ENCODE measurements at regions not wholly inside any gene's neighbourhood (a gene's known extent, or its start where the extent isn't known, plus 50 kb on each side); places are given as distances from the start of the nearest gene placed in this dataset.
"Not testable (repeated sequence)": the region's sequence is repeated elsewhere in the genome, so short reads cannot be mapped to it uniquely, and the experiment has no call there.

DNA sequence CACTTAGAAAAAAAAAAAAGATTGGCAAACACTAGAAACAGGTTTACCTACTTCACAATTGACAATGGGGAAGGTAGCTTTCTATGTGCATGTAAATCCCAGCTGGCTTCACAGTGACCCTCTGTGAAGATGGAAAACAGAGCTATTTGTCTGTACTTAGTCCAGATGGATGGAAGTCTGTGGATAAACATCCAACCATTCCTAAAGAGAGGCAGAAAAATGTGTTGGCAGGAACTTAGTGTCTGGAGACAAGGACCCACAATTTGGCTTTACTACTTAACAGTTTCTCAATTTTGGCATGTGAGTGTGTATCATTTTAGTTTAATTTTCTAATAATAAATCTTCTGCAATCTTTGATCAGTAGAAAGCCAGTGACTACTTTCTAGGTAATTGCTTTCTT, 154.4 kb downstream of the RAD51AP2 start:
- no peak for DNase-seq (ENCODE audit: low read depth in 2 of 2)

DNA sequence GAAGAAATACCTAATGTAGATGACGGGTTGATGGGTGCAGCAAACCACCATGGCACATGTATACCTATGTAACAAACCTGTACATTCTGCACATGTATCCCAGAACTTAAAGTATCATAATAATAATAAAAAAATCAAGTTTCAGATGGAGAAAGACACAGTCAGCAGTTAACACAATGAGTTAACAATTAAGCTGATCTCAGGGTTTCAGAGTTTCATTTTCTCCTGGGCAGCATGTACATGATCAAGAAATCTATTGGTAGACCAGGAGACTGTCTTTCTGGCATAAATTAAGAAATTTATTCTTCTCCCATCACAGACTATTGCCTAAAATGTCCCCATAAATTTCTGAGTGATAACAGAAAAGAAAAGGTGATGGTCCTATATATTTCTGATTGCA, 155.3 kb downstream of the RAD51AP2 start:
- no peak for DNase-seq (ENCODE audit: low read depth in 2 of 2)

DNA sequence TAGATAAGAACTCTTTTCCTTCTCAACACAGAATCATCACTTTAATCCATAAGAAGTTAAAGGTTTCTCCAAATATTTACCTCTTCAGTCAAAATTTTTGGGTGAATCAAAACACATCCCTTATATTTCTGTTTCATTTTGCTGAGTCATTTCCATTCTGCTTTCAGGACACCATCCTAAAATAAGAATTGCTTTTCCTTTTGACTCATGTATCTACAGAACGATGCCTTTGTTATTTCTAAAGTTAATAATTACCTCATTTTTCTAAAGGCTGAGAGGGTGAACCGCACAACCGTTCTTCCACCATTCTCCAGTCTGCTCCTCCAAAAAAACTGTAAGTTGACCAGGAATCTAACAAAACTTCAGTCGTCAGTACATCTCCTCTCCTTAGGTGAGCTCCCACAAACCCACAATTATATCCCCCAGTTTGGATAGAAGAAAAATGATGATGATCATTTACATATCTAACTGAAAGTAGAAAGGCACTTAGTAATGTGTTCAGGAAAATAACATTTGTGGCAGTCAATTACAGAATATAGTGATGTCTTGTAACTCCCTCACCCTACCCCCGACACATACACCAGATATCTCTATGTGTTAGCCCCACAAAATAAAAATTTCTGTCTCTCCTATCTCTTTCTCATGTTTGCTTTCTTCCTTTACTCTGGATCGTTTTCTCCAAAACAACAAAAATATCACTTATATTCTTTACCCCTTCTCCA, 162.5 kb downstream of the RAD51AP2 start:
- no peak for DNase-seq (ENCODE audit: low read depth in 2 of 2)

DNA sequence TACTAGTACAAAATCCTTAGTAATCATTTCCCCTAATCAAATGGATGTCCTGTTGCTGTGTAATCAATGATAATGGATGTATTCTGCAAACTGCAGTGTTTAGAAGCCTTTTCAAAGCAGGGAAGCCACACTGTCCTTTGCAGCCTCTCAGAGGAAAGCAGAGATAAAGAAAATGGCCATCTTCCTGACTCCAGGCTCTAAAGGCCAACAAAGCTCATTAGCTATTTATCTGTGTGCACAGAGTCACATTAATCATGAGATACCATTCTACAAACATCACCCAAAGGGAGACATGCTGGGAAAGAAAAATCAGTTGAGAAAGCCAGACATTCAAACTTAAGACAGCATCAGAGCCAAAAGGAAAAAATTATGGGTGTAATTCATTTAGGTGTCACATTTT, 165.0 kb downstream of the RAD51AP2 start:
- no peak for DNase-seq (ENCODE audit: low read depth in 2 of 2)

DNA sequence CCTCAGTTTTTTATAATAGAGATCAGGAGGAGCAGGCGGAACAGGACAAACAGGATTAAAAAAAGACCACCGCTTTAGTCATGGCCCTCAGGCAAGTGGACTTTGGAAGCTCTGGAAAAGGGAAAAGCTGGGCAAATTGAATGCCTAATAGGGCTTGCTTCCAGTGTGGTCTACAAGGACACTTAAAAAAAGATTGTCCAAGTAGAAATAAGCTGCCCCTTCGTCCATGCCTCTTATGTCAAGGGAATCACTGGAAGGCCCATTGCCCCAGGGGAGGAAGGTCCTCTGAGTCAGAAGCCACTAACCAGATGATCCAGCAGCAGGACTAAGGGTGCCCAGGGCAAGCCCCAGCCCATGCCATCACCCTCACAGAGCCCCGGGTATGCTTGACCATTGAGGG, 175.5 kb downstream of the RAD51AP2 start:
- not testable (repeated sequence) for DNase-seq (ENCODE audit: low read depth in 2 of 2)

DNA sequence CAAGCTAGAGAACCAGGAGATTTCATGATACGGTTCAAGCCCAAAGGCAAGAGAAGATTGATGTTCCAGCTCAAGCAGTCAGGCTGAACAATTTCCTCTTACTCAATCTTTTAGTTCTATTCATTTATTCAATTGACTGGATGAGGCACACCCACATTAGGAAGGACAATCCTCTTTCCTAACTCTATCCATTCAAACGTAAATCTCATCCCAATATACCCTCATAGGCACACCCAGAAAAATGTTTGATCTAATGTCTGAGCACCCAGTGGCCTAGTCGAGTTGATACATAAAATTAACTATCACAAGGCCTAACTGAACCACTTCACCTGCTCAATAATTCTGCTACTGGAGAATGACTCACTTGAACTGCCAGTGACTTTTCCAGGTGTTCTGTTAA, 180.7 kb downstream of the RAD51AP2 start:
- no peak for DNase-seq (ENCODE audit: low read depth in 2 of 2)

DNA sequence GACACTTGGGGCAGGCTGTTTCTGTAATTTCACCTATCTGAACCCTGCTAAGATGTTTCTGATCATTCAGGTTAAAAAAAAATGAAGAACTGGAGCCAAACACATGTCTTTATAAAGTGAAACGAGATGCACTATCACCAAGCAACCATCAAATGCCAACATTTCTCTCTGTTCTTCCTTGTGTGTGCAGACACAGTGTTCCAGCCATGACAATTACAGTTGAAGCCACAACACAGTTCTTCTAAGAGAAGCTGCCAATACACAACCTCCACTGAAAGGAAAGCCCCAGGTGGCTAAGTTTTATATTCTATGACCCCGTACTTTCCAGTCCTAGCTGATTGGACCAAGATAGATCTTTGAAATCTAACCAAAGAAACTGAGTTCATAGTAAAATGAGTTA, 181.8 kb downstream of the RAD51AP2 start:
- DNase-seq (ENCODE audit: low read depth in 2 of 2): no peak

DNA sequence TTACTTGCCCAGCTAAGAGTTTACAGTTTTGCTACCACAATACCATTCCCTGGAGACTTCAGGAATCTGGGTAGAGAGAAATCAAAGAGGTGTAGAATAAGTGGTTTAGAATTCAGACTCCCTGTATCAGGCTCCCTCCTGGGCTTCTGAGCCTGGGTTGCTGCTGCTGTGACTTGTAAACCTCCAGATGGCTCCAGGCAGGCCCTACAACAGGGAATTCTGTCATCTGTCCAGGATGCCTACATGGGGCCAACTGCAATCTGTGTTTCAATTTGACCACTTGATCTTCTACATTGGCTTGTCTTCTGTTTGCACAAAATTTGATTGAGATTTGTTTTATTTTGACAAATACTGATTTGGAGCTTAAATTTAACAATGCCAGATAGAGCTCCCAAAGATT, 183.9 kb downstream of the RAD51AP2 start:
- DNase-seq (ENCODE audit: low read depth in 2 of 2): no peak

DNA sequence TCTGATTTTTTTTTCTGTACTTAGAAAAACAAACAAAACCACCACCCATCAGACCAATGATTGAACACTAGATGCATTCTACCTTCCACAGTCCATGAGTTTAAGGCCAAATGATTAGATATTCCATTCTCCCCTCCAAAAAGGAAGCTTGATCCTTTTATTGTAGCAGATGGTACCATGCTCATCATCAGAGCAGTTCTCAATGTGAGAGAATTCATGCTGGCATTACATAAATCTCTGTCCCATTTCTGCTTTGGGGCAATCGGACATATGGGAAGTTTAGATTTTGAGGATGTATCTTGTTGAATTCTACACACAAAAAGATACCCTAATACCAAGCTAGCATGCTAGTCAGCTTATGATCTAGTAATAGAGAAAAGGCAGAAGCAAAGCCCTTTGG, 186.6 kb downstream of the RAD51AP2 start:
- no peak for DNase-seq (ENCODE audit: low read depth in 2 of 2)

DNA sequence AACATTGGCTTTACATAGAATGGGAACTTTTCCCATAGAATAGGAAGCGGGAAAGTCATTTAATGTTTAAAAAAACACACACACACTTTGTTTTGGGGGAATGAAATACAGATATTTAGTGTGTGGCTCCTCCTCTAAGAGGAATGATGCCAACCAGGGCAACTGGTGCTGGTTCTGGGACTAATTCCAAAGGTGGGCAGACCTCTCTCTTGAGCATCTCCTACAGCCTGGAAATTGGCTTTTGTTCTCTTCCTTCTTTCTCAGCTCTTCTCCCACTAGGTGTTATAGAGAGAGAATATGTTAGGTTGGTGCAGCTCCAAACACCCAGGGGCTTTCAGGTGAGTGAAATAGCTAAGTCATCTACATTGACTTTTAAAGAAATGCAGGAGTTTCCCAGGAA, 190.1 kb downstream of the RAD51AP2 start:
- no peak for DNase-seq (ENCODE audit: low read depth in 2 of 2)

DNA sequence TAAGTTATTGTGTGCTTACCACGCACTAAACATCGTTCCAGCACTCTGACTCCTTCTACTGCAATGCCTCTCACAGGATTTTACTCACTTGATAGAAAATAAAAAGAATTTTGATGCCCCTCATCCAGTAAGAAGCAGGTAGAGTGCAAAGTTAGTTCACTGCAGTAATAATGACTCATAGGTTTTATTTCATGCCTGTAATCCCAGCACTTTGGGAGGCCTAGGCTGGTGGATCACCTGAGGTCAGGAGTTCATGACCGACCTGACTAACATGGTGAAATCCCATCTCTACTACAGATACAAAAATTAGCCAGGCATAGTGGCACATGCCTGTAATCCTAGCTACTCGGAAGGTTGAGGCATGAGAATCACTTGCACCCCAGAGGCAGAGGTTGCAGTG, 190.6 kb downstream of the RAD51AP2 start:
- DNase-seq (ENCODE audit: low read depth in 2 of 2): no peak

DNA sequence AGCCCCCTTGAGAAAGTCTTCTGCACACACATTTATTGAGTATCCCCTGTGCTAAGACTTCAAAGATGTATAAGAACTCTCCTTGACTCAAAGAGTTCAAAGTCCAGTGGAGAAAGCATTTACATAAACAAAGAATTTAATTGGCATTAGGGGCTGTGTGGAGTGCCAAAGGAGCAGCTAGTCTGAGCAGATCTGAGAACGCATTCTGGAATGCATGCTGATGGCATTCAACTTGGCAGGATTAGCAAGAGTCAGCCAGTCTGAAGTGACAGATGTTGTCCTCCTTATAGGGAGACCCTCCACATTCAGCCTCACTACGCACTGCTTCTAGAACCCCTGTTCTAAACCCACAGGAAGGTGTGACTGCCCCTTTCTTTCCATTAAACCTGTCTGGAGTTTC, 191.5 kb downstream of the RAD51AP2 start:
- no peak for DNase-seq (ENCODE audit: low read depth in 2 of 2)

DNA sequence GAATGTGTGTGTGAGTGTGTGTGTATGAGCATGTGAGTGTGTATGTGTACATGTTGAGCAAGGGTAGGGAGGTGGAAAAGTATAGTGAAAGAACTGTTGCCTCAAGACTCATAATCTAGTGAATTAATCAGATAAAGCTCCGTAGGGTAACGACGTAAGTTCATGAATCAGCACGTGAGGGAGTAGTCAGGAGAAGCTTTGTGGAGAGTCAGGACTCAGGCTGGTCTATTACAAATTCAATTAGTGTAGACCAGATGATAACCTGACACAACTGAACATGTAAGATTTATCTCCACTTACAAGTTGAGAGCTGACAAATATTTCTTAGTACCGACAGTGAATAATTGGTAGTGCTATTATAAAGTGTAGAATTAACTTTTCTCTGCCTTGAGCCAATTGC, 194.5 kb downstream of the RAD51AP2 start:
- no peak for DNase-seq (ENCODE audit: low read depth in 2 of 2)

DNA sequence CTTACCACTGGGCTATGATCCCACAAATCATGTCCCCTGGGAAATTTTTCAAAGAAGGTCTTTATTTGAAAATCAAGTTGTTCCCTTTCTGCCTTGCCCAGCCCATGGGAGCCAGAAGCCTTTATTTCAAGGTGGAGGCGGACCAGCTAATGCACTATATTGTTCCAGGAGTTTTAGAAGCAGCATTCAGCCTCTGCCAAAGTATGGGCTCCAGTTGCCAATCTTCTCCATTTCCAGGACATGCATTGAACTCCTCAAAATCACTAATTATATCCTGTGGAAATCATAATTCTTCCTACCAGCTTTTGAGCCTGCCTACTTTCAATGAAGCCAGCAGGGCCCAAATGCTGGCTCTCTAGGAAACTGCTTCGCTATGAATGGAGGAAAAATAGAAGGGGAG, 195.8 kb downstream of the RAD51AP2 start:
- no peak for DNase-seq (ENCODE audit: low read depth in 2 of 2)

DNA sequence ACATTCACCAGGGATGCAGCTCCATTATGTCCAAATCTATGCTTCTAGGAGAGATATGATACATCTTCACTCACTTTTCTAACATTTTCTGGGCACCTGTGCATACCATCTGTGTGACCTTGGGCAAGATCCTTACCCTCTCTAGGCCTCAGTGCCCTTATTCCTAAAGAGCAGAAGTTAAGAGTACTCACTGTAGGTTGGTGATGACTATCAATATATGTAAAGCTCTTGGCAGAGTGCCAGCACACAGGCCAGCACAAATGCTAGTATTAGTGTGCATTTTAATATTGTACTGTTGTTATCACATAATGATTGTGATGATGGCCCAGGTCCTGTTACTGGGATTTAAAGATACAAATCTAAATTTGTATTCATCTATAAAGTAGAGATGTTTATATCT, 199.2 kb downstream of the RAD51AP2 start:
- DNase-seq (ENCODE audit: low read depth in 2 of 2): no peak

DNA sequence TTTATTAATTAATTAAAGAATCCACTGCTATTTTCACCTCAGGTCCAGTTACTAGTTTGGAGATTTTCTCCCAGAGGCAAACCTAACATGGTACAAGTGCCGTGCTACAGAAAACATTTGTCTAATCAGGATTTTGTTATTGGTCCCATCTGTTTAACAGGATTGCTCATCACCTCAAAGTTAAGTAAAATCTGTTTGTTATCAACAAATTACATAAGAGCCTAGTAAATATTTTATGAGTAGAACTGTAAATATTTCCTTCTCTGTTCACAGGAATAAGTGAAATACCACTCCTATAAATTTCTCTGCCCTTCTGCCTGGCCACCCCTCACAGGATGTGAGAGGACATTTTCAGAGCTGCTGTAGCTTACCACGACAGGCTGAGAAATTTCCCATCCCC, 200.2 kb downstream of the RAD51AP2 start:
- DNase-seq (ENCODE audit: low read depth in 2 of 2): no peak

DNA sequence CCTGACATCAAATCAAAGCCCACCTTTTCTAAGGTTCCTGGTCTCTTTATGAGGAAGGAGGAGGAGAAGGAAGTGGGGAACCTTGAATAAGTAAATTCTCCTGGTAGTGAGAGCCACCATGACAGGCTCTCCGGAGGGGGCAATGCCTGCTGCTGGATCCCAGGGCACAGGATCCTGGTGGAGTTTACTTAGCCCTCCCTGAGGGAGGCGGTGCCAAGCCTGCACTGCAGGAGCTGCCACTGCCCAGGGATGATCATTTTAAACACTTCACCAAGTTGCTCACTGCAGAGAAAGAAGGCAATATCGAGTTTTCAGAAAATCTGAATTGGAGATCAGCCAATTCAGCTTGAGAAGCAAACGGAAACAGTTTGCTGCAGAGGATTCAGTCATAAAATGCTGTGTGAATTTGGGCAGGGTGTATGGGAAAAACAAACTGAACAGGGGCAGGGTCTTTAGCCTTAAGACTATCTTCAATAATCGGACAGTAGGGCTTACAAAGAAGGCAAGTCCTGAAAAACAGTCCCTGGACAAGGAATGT, 200.7 kb downstream of the RAD51AP2 start:
- no peak for DNase-seq (ENCODE audit: low read depth in 2 of 2)

DNA sequence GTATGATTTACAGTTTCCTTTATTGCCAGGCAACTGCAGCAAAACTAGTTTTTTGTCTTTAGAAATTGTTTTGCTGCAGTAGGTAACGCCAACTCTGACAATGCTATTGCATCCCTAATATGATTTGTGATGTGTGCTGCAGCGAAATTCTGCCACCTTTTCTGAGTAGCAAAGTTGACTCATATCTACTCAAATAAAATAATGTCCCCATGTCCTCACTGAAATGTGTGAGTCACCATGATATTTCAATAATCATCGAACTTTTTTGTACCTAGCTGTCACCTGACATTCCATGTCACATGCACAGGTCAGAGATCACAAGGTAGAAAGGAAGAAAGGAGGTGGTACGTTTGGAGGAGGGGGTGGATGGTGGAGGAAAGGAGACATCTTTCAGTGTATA, 205.0 kb downstream of the RAD51AP2 start:
- DNase-seq (ENCODE audit: low read depth in 2 of 2): no peak

DNA sequence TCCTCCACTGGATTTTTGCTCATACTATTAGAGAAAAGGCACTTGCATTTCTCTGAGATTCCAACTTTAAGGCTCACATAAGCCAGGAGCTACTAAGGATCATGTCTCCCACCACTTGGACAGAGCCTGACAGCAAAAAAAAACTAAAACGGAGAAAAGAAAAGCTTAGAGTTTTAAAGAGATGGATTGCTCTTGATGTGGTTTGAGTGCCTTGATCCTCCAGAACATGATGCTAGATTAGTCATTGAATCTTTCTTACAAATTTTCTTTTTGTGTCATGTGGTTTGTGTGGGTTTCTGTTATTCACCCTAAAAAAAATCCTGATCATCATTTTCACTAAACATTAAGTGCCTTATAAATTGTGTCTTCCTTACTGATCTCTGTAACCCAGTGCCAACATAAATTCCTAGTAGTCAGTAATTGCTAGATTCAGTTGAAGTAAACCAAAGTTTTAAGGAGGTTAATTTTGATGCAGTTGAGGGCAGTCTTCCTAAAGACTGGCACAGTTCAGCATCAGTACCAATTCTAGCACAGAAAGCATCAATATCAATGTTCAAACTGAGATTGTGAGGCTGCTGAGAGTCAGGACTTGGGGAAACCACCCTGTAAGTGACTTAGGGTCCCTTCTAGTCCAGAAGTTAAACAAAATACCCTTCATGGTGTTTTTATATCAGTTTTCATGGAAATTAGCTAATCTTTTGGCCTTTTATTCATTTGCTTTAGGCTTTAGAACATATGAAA, 206.3 kb downstream of the RAD51AP2 start:
- no peak for DNase-seq (ENCODE audit: low read depth in 2 of 2)

DNA sequence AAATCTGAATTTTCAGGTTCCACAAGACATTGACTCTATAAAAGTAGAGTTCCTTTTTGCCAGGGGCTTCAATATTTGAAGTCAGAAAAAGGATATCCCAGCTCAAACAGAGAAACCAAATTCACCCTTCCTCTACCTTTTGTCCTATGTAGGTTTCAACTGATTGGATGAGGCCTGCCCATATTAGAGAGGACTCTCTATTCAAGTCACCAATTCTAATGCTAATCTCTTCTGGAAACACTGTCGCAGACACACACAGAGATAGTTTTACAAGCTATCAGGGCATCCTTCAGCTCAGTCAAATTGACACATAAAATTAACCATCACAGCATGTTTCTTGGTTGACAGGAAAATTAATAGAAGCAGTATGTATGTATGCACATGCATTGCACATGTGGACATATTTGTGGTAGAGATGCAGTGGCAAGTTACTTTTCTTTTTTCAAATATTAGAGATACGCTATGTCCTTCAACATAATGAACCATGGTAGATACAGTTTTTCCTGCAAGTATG, 207.1 kb downstream of the RAD51AP2 start:
- no peak for DNase-seq (ENCODE audit: low read depth in 2 of 2)

DNA sequence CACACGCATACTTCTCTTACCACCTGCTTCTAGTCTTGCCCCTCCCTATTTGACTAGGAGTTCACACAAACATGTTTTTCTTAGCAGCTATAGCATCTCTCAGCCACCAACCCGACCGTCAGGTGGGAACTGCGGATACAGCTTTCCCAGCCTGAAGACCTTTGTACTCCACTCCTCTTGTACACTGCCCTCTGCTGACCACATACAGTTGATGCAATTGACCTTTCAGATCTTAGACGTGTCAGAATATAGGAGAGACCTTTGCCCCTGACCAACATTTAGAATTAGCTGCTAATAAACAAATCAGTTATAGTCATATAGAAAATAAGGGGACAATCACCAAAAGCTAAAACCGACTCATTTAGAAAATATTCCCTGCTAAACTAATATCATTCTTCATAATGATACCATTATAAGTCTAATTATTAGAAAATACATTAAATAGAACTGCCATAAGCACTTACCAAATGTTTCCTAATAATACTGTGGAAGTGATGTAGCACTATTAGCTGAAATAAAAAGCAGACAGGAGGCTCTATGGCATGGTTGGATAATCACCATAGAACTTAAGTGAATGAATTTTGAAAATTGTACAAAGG, 208.4 kb downstream of the RAD51AP2 start:
- DNase-seq (ENCODE audit: low read depth in 2 of 2): no peak

DNA sequence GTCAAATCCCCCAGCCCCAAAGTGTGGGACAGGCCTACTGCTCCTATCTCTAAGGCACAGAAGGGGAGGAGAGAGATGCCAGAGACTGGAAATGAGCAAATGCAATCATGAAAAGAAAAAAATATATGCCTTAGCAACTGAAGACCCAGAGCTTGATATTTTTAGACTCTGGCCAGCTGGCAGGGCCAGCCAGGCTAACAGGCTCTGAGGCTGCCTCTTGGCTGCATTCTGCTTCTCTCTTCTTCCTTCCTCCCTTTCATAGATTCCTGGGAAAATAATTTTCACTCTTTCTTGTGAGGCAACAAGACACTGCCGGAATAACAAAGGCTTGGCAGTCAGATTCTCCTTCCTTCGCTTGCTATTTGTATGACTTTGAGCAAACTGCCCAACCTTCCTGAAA, 209.1 kb downstream of the RAD51AP2 start:
- no peak for DNase-seq (ENCODE audit: low read depth in 2 of 2)

DNA sequence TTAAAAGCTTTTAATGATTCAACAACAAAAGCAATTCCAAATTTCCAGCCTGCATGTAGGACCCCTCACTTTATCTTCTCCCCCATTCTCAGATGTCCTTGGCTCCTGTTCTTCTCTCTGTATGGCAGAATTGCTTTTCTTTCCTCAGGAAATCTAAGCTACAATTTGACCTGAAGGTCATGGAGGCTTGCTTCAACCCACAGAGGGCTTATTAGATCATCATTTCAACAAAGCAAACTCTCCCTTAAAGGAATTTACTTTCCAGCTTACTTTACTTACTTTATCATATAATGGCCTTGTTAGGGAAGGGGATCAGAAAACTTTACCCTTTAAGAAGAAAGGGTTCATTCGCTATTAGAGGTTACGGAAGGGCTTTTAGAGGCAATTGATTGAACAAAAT, 211.5 kb downstream of the RAD51AP2 start:
- no peak for DNase-seq (ENCODE audit: low read depth in 2 of 2)

Data from stimulated activated CD4-positive, alpha-beta T cell treated with anti-CD3 and anti-CD28 coated beads, Interleukin-1b, Interleukin-23, amount 100 ng/mL, for 1 hour (primary cell).